Activated CD8-positive, alpha-beta T cell treated with anti-CD3 and anti-CD28 coated beads for 36 hours (primary cell): ENCODE measurements at regions not wholly inside any gene's neighbourhood (a gene's known extent, or its start where the extent isn't known, plus 50 kb on each side); places are given as distances from the start of the nearest gene placed in this dataset.

Experiments
- ATAC-seq: fragments of 200-7000 bp; cut with Tn5 transposase; one replicate; pipeline ENCODE4 v1.10.0; 2021; ENCODE audit warnings: mild to moderate bottlenecking, moderate library complexity
- CTCF ChIA-PET: fragments of 350-600 bp; sonication (Branson Sonifier 250); formaldehyde crosslinking; loops from one replicate; lab custom pipeline; 2021; ENCODE audit warnings: antibody characterized with exemption; lab: Charles Lee
- POLR2A ChIA-PET: fragments of 350-600 bp; sonication (Branson Sonifier 250); formaldehyde crosslinking; loops from one replicate; lab custom pipeline; 2021; ENCODE audit warnings: antibody characterized with exemption; lab: Charles Lee
- DNase-seq: peaks from one replicate; pipeline ENCODE4 v3.0.0-alpha.2; 2020
- H3K27ac Mint-ChIP-seq: one replicate; pipeline ENCODE4 v1.8.0; 2021; ENCODE audit warnings: mild to moderate bottlenecking, mixed read lengths
- H3K27me3 Mint-ChIP-seq: one replicate; pipeline ENCODE4 v1.8.0; 2021; ENCODE audit warnings: mixed read lengths
- H3K36me3 Mint-ChIP-seq: one replicate; pipeline ENCODE4 v1.8.0; 2021; ENCODE audit warnings: low read depth, mixed read lengths
- H3K4me1 Mint-ChIP-seq: one replicate; pipeline ENCODE4 v1.8.0; 2021; ENCODE audit warnings: low read depth, mixed read lengths
- H3K4me3 Mint-ChIP-seq: one replicate; pipeline ENCODE4 v1.8.0; 2021; ENCODE audit warnings: mild to moderate bottlenecking, moderate library complexity, mixed read lengths
- H3K9me3 Mint-ChIP-seq: one replicate; pipeline ENCODE4 v1.8.0; 2021; ENCODE audit warnings: mixed read lengths
- intact Hi-C: fragments of 100-400 bp; cut with micrococcal nuclease; formaldehyde crosslinking; loops from one replicate; pipeline ENCODE4 v1.10.0; 2022
- TF ChIP-seq, protein P1 (sequence below): fragments of 200-600 bp; IDR thresholded peaks from one replicate; pipeline ENCODE4 v1.8.0; 2022; ENCODE audit warnings: antibody characterized with exemption, mild to moderate bottlenecking

DNA sequence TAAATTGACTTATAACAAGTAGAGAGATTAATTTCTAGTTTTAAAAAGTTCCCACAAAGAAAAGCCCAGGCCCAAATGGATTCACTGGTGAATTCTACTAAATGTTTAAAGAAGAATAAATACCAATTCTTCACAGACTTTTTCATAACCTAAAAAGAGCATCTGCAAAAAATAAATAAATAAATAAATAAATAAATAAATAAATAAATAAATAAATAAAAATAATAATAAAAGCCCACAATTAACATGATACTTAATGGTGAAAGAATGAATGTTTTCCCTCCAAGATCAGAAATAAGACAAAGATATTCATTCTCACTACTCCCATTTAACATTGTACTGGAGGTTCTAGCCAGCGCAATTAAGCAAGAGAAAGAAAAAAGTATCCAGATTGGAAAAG lies 97.6 kb upstream of the KAZN start:
- TF ChIP-seq, protein P1, sequence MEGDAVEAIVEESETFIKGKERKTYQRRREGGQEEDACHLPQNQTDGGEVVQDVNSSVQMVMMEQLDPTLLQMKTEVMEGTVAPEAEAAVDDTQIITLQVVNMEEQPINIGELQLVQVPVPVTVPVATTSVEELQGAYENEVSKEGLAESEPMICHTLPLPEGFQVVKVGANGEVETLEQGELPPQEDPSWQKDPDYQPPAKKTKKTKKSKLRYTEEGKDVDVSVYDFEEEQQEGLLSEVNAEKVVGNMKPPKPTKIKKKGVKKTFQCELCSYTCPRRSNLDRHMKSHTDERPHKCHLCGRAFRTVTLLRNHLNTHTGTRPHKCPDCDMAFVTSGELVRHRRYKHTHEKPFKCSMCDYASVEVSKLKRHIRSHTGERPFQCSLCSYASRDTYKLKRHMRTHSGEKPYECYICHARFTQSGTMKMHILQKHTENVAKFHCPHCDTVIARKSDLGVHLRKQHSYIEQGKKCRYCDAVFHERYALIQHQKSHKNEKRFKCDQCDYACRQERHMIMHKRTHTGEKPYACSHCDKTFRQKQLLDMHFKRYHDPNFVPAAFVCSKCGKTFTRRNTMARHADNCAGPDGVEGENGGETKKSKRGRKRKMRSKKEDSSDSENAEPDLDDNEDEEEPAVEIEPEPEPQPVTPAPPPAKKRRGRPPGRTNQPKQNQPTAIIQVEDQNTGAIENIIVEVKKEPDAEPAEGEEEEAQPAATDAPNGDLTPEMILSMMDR: no peak
- no peak overlapping the region for H3K27ac Mint-ChIP-seq
- intact Hi-C loops: no loop called here
- H3K9me3 Mint-ChIP-seq: no peaks in the 10 kb centered on the region
- H3K36me3 Mint-ChIP-seq: no peaks in the 10 kb centered on the region
- no peaks in the 10 kb centered on the region for H3K4me1 Mint-ChIP-seq
- ATAC-seq (no peak), DNase-seq (no peak)
- POLR2A ChIA-PET: no interaction called here
- CTCF ChIA-PET: no interaction called here
- H3K4me3 Mint-ChIP-seq: no peak overlapping the region
- H3K27me3 Mint-ChIP-seq: peaks cover 9% of the 10 kb centered on the region

DNA sequence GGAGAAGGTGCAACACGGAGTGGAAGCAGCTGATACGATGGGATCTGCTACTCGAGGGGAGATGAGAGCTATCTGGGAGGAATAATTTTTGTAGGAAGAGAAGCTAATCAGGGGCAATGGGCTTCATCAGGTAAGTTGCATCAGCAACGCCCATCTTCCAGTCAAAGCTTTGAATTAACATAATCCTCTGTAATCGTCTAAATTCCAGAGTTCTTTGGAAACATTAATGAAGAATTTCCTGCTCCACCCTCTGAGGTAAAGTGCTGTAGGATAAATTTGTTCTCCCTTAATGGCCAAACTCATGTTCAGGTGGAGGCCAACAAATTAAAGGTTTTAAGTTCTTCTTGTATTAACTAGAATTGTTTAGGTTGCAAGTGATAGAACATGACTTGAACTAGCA lies 94.0 kb upstream of the KAZN start:
- intact Hi-C loops: no loop called here
- ChIA-PET POLR2A (no interaction called here), CTCF (no interaction called here)
- Mint-ChIP-seq H3K27me3 (peaks cover 8% of the 10 kb centered on the region), H3K4me1 (no peaks in the 10 kb centered on the region), H3K4me3 (no peak overlapping the region), H3K27ac (no peak overlapping the region), H3K9me3 (no peaks in the 10 kb centered on the region), H3K36me3 (no peaks in the 10 kb centered on the region)
- TF ChIP-seq, protein P1: no peak
- DNase-seq (no peak), ATAC-seq (no peak)

- intact Hi-C loops: no loop called here
- Mint-ChIP-seq H3K9me3 (no peaks in the 10 kb centered on the region), H3K4me1 (no peaks in the 10 kb centered on the region), H3K27me3 (peaks cover 9% of the 10 kb centered on the region), H3K36me3 (no peaks in the 10 kb centered on the region), H3K4me3 (no peak overlapping the region), H3K27ac (no peak overlapping the region)
- ChIA-PET POLR2A (no interaction called here), CTCF (no interaction called here)
- ATAC-seq (no peak), DNase-seq (no peak)
- TF ChIP-seq, protein P1: no peak
These were observed 91.8 kb upstream of the KAZN start for GRCh38 chr1:14506471-14507255.

DNA sequence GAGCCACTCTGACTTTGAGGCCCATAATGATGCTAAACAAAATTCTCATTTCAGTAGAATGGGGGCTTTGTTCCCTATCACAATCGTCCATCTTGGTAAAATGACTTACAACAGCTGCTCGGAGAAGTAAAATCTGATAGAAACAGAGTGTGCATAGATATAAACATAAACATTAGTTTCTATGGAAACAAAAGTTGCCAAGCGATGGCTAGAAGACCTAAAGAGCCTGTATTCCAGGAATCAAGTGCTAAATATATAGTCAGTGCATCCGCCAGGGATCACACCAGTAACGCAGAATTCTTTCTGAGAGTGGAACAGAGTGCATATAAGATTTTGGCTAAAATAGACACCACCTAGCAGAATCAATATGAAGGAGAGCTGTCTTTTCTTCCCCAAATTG lies 91.2 kb upstream of the KAZN start:
- Mint-ChIP-seq H3K36me3 (no peaks in the 10 kb centered on the region), H3K4me1 (no peaks in the 10 kb centered on the region), H3K27ac (no peak overlapping the region), H3K27me3 (peaks cover 9% of the 10 kb centered on the region), H3K4me3 (no peak overlapping the region), H3K9me3 (no peaks in the 10 kb centered on the region)
- intact Hi-C loops: no loop called here
- ATAC-seq (no peak), DNase-seq (no peak)
- ChIA-PET CTCF (no interaction called here), POLR2A (no interaction called here)
- TF ChIP-seq, protein P1: no peak

GRCh38 chr1:14508613-14509012 lies 89.9 kb upstream of the KAZN start:
- Mint-ChIP-seq H3K36me3 (no peaks in the 10 kb centered on the region), H3K27me3 (peaks cover 7% of the 10 kb centered on the region), H3K9me3 (no peaks in the 10 kb centered on the region), H3K27ac (no peak overlapping the region), H3K4me3 (no peak overlapping the region), H3K4me1 (no peaks in the 10 kb centered on the region)
- TF ChIP-seq, protein P1: no peak
- CTCF ChIA-PET: no interaction called here
- ATAC-seq (no peak), DNase-seq (no peak)
- intact Hi-C loops: no loop called here
- POLR2A ChIA-PET: no interaction called here
